ENCODE measurements at regions not wholly inside any gene's neighbourhood (a gene's known extent, or its start where the extent isn't known, plus 50 kb on each side); places are given as distances from the start of the nearest gene placed in this dataset.

DNA sequence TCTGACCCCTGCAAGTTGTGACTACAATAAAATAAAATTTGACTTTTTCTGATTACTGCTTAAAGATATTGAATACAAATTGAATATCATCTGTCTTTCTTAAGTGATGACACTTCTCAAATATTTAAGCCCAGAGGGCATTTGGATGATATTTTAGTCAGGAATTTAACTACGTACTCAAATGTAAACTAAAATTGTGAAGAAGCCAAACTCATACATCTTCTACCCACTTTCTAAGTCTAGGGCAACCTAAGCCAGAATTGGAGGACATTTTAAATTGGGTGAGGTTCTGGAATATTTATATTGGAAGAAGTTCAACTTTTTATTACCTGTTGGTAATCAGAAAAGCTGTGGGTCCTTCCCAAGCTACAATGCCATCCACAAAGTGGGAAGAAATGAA, 149.1 kb upstream of the WDR11 start:
- DNase-seq (ENCODE audit: extremely low read depth, low read depth), result no peak
- TF ChIP-seq, protein P1, sequence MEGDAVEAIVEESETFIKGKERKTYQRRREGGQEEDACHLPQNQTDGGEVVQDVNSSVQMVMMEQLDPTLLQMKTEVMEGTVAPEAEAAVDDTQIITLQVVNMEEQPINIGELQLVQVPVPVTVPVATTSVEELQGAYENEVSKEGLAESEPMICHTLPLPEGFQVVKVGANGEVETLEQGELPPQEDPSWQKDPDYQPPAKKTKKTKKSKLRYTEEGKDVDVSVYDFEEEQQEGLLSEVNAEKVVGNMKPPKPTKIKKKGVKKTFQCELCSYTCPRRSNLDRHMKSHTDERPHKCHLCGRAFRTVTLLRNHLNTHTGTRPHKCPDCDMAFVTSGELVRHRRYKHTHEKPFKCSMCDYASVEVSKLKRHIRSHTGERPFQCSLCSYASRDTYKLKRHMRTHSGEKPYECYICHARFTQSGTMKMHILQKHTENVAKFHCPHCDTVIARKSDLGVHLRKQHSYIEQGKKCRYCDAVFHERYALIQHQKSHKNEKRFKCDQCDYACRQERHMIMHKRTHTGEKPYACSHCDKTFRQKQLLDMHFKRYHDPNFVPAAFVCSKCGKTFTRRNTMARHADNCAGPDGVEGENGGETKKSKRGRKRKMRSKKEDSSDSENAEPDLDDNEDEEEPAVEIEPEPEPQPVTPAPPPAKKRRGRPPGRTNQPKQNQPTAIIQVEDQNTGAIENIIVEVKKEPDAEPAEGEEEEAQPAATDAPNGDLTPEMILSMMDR (IDR thresholded peaks at IDR 0.05; ENCODE audit: low read depth, low read length), result no peak

DNA sequence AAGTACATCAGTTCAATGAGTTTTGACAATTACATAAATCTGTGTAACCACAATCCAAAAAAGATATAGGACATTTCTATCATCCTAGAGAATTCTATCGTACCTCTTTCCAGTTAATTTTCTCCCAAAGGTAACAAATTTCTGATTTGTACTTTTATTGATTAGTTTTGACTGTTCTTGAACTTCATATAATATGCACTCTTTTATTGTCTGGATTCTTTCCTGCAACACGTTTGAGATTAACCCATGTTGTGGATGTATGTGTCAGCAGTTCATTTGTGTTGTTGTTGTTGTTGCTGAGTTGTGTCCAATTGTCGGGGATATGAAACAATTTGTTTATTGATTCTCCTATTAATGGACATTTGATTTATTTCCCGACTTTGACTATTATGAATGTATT, 145.9 kb upstream of the WDR11 start:
- DNase-seq (ENCODE audit: extremely low read depth, low read depth), result no peak
- TF ChIP-seq, protein P1 (IDR thresholded peaks at IDR 0.05; ENCODE audit: low read depth, low read length), result no peak

DNA sequence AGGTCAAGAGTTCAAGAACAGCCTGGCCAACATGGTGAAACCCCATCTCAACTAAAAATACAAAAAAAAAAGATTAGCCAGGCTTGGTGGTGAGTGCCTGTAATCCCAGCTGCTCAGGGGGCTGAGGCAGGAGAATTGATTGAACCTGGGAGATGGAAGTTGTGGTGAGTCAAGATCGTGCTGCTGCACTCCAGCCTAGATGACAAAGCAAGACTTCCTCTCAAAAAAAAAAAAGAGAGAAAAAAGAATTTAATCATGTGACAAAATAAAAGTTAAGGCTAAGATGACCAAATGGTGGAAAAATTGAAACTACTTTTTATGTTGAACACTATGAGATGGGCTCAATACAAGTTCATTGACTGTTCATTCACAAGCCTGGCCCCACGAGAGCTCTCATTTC, 141.1 kb upstream of the WDR11 start:
- no peak for DNase-seq (ENCODE audit: extremely low read depth, low read depth)
- TF ChIP-seq, protein P1 (IDR thresholded peaks at IDR 0.05; ENCODE audit: low read depth, low read length), result no peak

DNA sequence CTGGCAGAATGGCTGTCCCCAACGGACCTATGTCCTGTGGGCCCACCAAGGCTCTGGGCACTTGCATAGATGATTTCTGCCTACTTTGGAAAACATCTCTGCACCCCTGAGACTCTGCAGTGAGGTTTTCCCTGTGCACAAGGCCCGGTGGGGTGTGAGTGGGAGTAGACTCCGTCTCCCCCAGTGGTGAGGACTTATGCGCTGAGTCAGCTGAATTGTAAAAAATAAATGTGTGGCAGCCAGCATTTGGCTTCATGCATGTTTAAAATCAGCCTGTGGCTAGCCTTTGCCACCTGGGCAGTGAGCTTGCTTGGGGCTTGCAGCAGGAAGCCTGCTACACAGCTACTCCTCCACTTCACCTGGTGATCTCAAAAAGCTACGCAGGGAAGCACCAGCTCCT, 139.3 kb upstream of the WDR11 start:
- TF ChIP-seq, protein P1 (IDR thresholded peaks at IDR 0.05; ENCODE audit: low read depth, low read length), result no peak

DNA sequence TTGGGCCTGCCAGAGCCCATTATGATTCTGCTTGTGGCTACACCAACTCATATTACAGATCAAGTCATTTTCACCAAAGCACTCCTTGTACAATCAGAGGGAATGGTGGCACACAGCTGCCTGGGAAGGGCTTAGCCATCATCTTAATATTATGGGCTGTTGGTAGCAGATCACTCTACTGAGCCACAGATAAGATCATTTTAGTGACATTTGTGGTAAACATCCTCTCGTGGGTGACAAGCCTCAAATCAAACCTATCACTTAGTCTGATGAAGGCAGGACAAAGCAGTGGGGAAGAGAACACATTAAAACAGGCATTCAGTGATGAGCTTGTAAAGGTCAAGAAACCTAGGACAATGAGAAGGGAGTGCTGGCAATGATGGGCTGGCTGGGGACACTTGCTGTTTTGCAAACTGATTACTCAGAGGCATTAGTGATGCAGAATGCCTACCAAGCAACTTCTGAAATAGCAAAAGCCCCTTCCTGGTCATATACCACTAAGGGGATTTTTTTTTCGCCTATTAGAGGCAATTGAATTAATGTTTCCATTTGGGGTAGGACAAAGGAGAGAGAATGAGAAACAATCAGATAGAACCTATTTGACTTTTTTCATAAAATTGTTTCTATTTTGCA, 137.5 kb upstream of the WDR11 start:
- TF ChIP-seq, protein P1 (IDR thresholded peaks at IDR 0.05; ENCODE audit: low read depth, low read length), result no peak
- no peak for DNase-seq (ENCODE audit: extremely low read depth, low read depth)

More for the DNA sequence above, 139.3 kb upstream of the WDR11 start:
- no peak for DNase-seq (ENCODE audit: extremely low read depth, low read depth)

DNA sequence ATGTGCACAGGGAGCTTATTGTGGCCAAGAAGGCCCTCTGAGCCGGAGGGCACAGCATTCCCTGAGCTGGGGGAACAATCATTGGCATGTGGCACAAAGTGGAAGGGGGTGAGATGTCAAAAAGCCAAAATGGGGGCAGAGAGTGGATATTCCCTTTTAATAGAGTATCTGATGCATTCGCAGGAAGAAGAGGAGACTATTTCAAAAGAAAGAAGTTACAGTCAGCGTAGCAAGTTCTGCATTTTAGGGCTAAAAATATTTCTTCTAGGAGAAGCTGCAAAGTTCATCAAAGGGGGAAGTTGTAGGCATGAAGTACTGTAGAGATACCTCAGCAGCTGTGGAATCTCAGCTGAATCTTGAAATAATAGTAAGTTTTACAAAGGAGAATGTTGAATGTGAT, 136.0 kb upstream of the WDR11 start:
- TF ChIP-seq, protein P1 (IDR thresholded peaks at IDR 0.05; ENCODE audit: low read depth, low read length), result no peak
- DNase-seq (ENCODE audit: extremely low read depth, low read depth), result no peak

DNA sequence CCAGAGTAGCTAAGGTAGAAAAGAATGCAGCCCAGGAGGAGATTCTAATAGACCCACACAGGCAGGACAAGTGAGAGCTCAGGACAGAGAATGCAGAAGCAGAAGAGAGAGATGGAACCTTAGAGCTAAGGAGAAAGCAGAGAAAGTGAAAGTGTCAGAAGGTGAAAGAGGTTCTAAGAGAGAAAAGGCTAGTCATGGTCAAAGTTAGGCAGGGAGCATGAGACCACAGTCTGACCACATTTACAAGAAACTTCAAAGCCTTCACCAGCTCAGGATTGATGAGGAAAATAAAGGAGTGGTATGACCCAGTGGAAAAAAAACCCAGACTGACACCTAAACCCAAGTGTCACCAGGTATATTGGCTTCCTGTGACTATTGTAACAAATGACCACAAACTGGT, 131.8 kb upstream of the WDR11 start:
- TF ChIP-seq, protein P1 (IDR thresholded peaks at IDR 0.05; ENCODE audit: low read depth, low read length), result no peak
- DNase-seq (ENCODE audit: extremely low read depth, low read depth), result no peak

Data from AG09319 (cell line).